Activated naive CD4-positive, alpha-beta T cell treated with anti-CD3 and anti-CD28 coated beads, Interleukin-2, amount 10 ng/mL, durations not matched to agents 7 days and 5 days (primary cell): ENCODE measurements at regions not wholly inside any gene's neighbourhood (a gene's known extent, or its start where the extent isn't known, plus 50 kb on each side); places are given as distances from the start of the nearest gene placed in this dataset.

Experiments
- CTCF ChIA-PET: fragments of 350-600 bp; sonication (Branson Sonifier 250); formaldehyde crosslinking; loops from one replicate; lab custom pipeline; 2021; ENCODE audit warnings: antibody characterized with exemption; lab: Charles Lee
- DNase-seq: peaks from one replicate; pipeline ENCODE4 v3.0.0-alpha.2; 2020
- H3K27ac Mint-ChIP-seq: one replicate; pipeline ENCODE4 v1.8.0; 2021; ENCODE audit warnings: mild to moderate bottlenecking, moderate library complexity, mixed read lengths
- H3K27me3 Mint-ChIP-seq: one replicate; pipeline ENCODE4 v1.8.0; 2021; ENCODE audit warnings: mild to moderate bottlenecking, mixed read lengths
- H3K36me3 Mint-ChIP-seq: one replicate; pipeline ENCODE4 v1.8.0; 2021; ENCODE audit warnings: mixed read lengths
- H3K4me1 Mint-ChIP-seq: one replicate; pipeline ENCODE4 v1.8.0; 2021; ENCODE audit warnings: mixed read lengths
- H3K4me3 Mint-ChIP-seq: one replicate; pipeline ENCODE4 v1.8.0; 2021; ENCODE audit warnings: mild to moderate bottlenecking, moderate library complexity, mixed read lengths
- H3K9me3 Mint-ChIP-seq: one replicate; pipeline ENCODE4 v1.8.0; 2021; ENCODE audit warnings: mixed read lengths

DNA sequence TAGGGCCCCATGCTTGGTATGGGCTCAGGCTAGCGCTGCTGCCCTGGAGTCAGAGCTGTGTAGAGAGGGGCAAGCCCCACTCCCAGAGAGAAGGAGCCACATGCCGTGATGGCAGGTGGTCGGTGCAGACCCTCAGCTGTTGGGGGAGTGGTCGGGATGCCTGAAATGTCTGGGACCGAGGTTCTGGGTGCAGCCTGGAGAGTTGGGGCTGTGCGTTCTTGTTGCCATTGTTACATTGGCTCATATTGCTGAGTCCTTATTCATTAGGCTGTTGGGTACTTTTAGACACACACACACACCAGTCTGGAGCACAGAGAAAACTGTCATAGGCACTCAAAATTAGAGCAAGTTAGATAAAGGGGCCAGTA is 83.9 kb downstream of the UNC5CL start:
- H3K27ac Mint-ChIP-seq: no peak overlapping the region
- peaks cover 18% of the 10 kb centered on the region for H3K27me3 Mint-ChIP-seq
- no peaks in the 10 kb centered on the region for H3K4me1 Mint-ChIP-seq
- H3K36me3 Mint-ChIP-seq: no peaks in the 10 kb centered on the region
- DNase-seq: no peak
- H3K9me3 Mint-ChIP-seq: no peaks in the 10 kb centered on the region
- CTCF ChIA-PET: no interaction called here
- no peak overlapping the region for H3K4me3 Mint-ChIP-seq

GRCh38 chr6:40954446-40955177 is 84.4 kb downstream of the UNC5CL start:
- CTCF ChIA-PET: interaction anchor here (1.0 kb wide), 1 partner anchor 85 kb away, joined by 3 read pairs; no protein-coding TSS in a partner anchor
- H3K27me3 Mint-ChIP-seq: peaks cover 20% of the 10 kb centered on the region
- no peaks in the 10 kb centered on the region for H3K9me3 Mint-ChIP-seq
- no peak overlapping the region for H3K4me3 Mint-ChIP-seq
- H3K36me3 Mint-ChIP-seq: no peaks in the 10 kb centered on the region
- H3K27ac Mint-ChIP-seq: no peak overlapping the region
- DNase-seq: no peak
- H3K4me1 Mint-ChIP-seq: no peaks in the 10 kb centered on the region

DNA sequence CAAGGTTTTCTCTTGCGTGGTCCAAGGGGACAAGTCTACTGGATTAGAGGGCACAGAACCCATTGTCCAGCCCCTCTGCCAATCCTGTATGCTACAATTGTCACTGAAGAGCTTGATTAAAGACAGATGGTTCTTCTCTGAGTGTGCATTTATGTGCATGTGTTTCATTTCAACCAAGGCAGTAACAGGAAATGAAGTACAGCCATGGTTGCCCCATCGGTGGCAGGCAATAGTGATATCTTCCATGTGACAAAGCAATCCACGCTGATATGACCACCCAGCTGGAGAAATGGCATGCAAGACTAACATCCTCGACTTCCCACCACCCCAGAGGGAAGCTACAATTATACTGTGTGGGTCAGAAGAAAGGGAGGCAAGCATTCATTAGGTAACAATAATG is 85.5 kb downstream of the UNC5CL start:
- Mint-ChIP-seq H3K27ac (no peak overlapping the region), H3K4me1 (no peaks in the 10 kb centered on the region), H3K4me3 (no peak overlapping the region), H3K9me3 (no peaks in the 10 kb centered on the region), H3K27me3 (peaks cover 20% of the 10 kb centered on the region), H3K36me3 (no peaks in the 10 kb centered on the region)
- CTCF ChIA-PET: interaction anchor here (1.0 kb wide), 1 partner anchor 86 kb away, joined by 3 read pairs; no protein-coding TSS in a partner anchor
- DNase-seq: no peak

GRCh38 chr6:40950986-40951698 is 87.9 kb downstream of the UNC5CL start:
- H3K27ac Mint-ChIP-seq: no peak overlapping the region
- no peaks in the 10 kb centered on the region for H3K36me3 Mint-ChIP-seq
- H3K27me3 Mint-ChIP-seq: peaks cover 15% of the 10 kb centered on the region
- H3K4me3 Mint-ChIP-seq: no peak overlapping the region
- H3K4me1 Mint-ChIP-seq: no peaks in the 10 kb centered on the region
- CTCF ChIA-PET: no interaction called here
- DNase-seq: no peak
- H3K9me3 Mint-ChIP-seq: no peaks in the 10 kb centered on the region

- Mint-ChIP-seq H3K4me1 (no peaks in the 10 kb centered on the region), H3K9me3 (no peaks in the 10 kb centered on the region), H3K27me3 (peaks cover 22% of the 10 kb centered on the region), H3K36me3 (no peaks in the 10 kb centered on the region), H3K4me3 (no peak overlapping the region), H3K27ac (no peak overlapping the region)
- CTCF ChIA-PET: interaction anchor here (0.6 kb wide), 1 partner anchor 1641 kb away, joined by 3 read pairs; no protein-coding TSS in a partner anchor
- no peak for DNase-seq
Observed at GRCh38 chr6:40948570-40948969, 90.5 kb downstream of the UNC5CL start.

- Mint-ChIP-seq H3K27me3 (peaks cover 22% of the 10 kb centered on the region), H3K27ac (no peak overlapping the region), H3K4me1 (no peaks in the 10 kb centered on the region), H3K9me3 (no peaks in the 10 kb centered on the region), H3K36me3 (no peaks in the 10 kb centered on the region), H3K4me3 (no peak overlapping the region)
- CTCF ChIA-PET: interaction anchor here (0.6 kb wide), 1 partner anchor 1640 kb away, joined by 3 read pairs; no protein-coding TSS in a partner anchor
- DNase-seq: no peak
Observed at GRCh38 chr6:40947876-40948526, 91.0 kb downstream of the UNC5CL start.

GRCh38 chr6:40946738-40947301 is 92.2 kb downstream of the UNC5CL start:
- Mint-ChIP-seq H3K36me3 (no peaks in the 10 kb centered on the region), H3K27ac (no peak overlapping the region), H3K9me3 (no peaks in the 10 kb centered on the region), H3K4me1 (no peaks in the 10 kb centered on the region), H3K27me3 (peaks cover 30% of the 10 kb centered on the region), H3K4me3 (no peak overlapping the region)
- CTCF ChIA-PET: no interaction called here
- DNase-seq: no peak

- DNase-seq: no peak
- H3K9me3 Mint-ChIP-seq: no peaks in the 10 kb centered on the region
- no peak overlapping the region for H3K27ac Mint-ChIP-seq
- H3K27me3 Mint-ChIP-seq: peaks cover 33% of the 10 kb centered on the region
- no peaks in the 10 kb centered on the region for H3K36me3 Mint-ChIP-seq
- CTCF ChIA-PET: no interaction called here
- H3K4me1 Mint-ChIP-seq: no peaks in the 10 kb centered on the region
- no peak overlapping the region for H3K4me3 Mint-ChIP-seq
Observed at GRCh38 chr6:40937491-40937890, 101.5 kb downstream of the UNC5CL start.

GRCh38 chr6:40936818-40937251 is 102.2 kb downstream of the UNC5CL start:
- DNase-seq: no peak
- H3K36me3 Mint-ChIP-seq: no peaks in the 10 kb centered on the region
- peaks cover 28% of the 10 kb centered on the region for H3K27me3 Mint-ChIP-seq
- H3K4me3 Mint-ChIP-seq: no peak overlapping the region
- H3K27ac Mint-ChIP-seq: no peak overlapping the region
- H3K9me3 Mint-ChIP-seq: no peaks in the 10 kb centered on the region
- CTCF ChIA-PET: no interaction called here
- H3K4me1 Mint-ChIP-seq: no peaks in the 10 kb centered on the region

DNA sequence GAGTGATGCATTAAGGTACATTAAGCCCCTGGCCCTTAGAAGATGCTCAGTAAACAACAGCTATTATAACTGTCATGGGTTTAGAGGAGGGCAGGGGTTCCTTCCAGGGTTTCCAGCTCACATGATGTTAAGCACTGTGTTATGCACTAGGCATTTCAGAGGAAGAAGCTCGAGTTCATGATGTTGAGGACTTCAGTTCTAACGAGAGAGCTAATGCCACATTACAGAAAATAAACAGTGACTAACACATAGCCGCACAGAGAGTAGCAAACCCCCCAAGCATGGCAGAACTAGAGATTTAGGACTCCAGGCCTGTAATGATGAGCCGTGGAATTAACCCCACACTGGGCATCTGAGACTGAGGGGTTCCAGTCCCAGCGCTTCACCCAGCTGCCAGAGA is 105.2 kb downstream of the UNC5CL start:
- Mint-ChIP-seq H3K9me3 (no peaks in the 10 kb centered on the region), H3K27me3 (peaks cover 23% of the 10 kb centered on the region), H3K27ac (no peak overlapping the region), H3K4me1 (no peaks in the 10 kb centered on the region), H3K4me3 (no peak overlapping the region), H3K36me3 (no peaks in the 10 kb centered on the region)
- CTCF ChIA-PET: no interaction called here
- DNase-seq: no peak

- Mint-ChIP-seq H3K9me3 (no peaks in the 10 kb centered on the region), H3K36me3 (no peaks in the 10 kb centered on the region), H3K27me3 (peaks cover 20% of the 10 kb centered on the region), H3K4me3 (no peak overlapping the region), H3K4me1 (no peaks in the 10 kb centered on the region), H3K27ac (no peak overlapping the region)
- DNase-seq: no peak
- CTCF ChIA-PET: no interaction called here
Observed at GRCh38 chr6:40932953-40933352, 106.1 kb downstream of the UNC5CL start.

- Mint-ChIP-seq H3K36me3 (no peaks in the 10 kb centered on the region), H3K27me3 (peaks cover 16% of the 10 kb centered on the region), H3K4me3 (no peak overlapping the region), H3K9me3 (no peaks in the 10 kb centered on the region), H3K27ac (no peak overlapping the region), H3K4me1 (no peaks in the 10 kb centered on the region)
- no peak for DNase-seq
- CTCF ChIA-PET: no interaction called here
Observed at GRCh38 chr6:40932366-40932765, 106.7 kb downstream of the UNC5CL start.

DNA sequence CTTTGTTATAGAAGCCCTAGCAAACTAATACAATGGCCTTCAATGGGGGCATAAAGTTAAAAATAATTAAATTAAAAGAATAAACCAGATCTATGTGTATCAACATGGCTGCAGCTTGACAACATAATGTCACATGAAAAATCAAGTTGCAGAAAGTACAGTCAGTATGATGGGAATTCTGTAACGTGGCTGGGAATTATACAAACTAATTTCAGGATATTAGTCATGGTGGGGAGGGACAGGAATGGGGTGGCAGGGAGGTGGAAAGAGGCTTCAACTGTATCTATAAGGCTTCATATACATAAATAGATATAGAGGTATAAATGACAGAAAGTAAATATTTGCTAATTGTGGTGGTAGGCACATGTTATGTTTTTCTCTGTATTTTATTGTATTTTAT is 107.1 kb downstream of the UNC5CL start:
- H3K4me1 Mint-ChIP-seq: no peaks in the 10 kb centered on the region
- no peaks in the 10 kb centered on the region for H3K36me3 Mint-ChIP-seq
- H3K27ac Mint-ChIP-seq: no peak overlapping the region
- no peak for DNase-seq
- no peaks in the 10 kb centered on the region for H3K9me3 Mint-ChIP-seq
- H3K27me3 Mint-ChIP-seq: peaks cover 19% of the 10 kb centered on the region
- H3K4me3 Mint-ChIP-seq: no peak overlapping the region
- CTCF ChIA-PET: no interaction called here

- no peak for DNase-seq
- CTCF ChIA-PET: no interaction called here
Observed at GRCh38 chr6:40930555-40930954, 108.5 kb downstream of the UNC5CL start.

More at GRCh38 chr6:40930555-40930954, 108.5 kb downstream of the UNC5CL start:
- H3K36me3 Mint-ChIP-seq: no peaks in the 10 kb centered on the region
- no peaks in the 10 kb centered on the region for H3K4me1 Mint-ChIP-seq
- peaks cover 24% of the 10 kb centered on the region for H3K27me3 Mint-ChIP-seq
- H3K4me3 Mint-ChIP-seq: no peak overlapping the region
- H3K9me3 Mint-ChIP-seq: no peaks in the 10 kb centered on the region
- H3K27ac Mint-ChIP-seq: no peak overlapping the region
